ENCODE measurements at regions not wholly inside any gene's neighbourhood (a gene's known extent, or its start where the extent isn't known, plus 50 kb on each side); places are given as distances from the start of the nearest gene placed in this dataset.
"Not testable (repeated sequence)": the region's sequence is repeated elsewhere in the genome, so short reads cannot be mapped to it uniquely, and the experiment has no call there.

GRCh38 chr2:76697439-76697838 lies 824.7 kb downstream of the LRRTM4 start:
- not testable (repeated sequence) for DNase-seq

DNA sequence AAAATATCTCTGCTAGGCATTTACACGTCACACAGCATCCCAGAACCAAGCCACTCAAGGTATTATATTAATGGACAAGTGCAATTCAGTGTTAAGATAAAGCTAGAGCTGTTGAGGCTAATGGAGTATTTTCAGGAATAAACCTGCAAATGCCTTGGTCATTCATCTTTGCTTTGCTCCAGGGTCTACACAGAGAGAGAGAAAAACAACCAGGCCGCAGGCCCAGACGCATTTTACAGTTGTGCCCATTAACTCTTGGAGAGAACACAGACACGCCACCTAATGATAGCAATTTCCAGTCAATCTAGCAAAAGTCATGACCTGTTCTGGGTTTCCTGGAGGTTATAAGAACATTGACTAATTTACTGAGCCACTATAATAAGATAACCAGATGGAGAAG lies 829.3 kb downstream of the LRRTM4 start:
- no peak for DNase-seq

GRCh38 chr2:76688732-76689131 lies 833.4 kb downstream of the LRRTM4 start:
- DNase-seq, result no peak

- no peak for DNase-seq
Observed at GRCh38 chr2:76687923-76688322, 834.3 kb downstream of the LRRTM4 start.

- DNase-seq, result no peak
Observed at GRCh38 chr2:76684756-76685155, 837.4 kb downstream of the LRRTM4 start.

- DNase-seq, result no peak
Observed at GRCh38 chr2:76679025-76679396, 843.2 kb downstream of the LRRTM4 start.

- no peak for DNase-seq
Observed at GRCh38 chr2:76678383-76679024, 843.7 kb downstream of the LRRTM4 start.

GRCh38 chr2:76675212-76675611 lies 847.0 kb downstream of the LRRTM4 start:
- no peak for DNase-seq

- no peak for DNase-seq
Observed at GRCh38 chr2:76672798-76673197, 849.4 kb downstream of the LRRTM4 start.

GRCh38 chr2:76669966-76670465 lies 852.2 kb downstream of the LRRTM4 start:
- no peak for DNase-seq

DNA sequence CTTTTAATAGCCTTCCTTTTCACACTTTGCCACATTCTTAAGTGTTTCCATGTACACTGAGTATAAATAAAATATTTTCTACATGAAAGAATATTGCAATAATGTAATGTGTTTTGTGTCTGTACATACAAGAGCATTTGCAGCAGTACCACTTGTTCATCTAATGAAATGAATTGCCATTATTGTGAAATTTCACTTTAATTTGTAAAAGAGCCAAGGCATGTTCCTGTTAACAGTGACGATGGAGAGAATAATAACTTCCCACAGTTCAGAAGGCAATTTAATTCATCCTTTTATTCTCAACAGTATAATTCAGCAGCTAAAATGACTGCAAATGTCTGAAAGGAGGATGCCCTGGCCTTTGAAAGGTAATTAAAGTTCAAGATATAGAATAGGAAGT lies 853.9 kb downstream of the LRRTM4 start:
- DNase-seq, result no peak

GRCh38 chr2:76667821-76668271 lies 854.3 kb downstream of the LRRTM4 start:
- no peak for DNase-seq

DNA sequence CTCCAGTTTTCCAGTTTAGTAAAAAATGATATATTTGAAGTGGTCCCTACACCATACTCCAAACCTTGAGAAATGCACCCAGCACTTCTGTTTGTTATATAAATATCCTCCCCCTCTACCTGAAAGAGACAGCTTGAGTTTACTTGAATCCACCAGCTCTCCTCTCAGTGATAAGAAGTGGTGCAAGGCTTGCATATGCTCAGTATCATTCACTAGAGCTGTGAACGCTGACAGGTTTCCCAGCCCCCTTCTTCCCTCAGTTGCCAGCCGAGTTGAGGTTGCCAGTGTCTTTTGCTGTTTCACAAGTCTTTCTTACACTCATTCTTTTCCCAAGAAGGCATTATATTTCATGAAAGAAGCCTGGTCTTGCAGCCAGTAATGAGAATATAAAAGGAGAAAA lies 880.0 kb downstream of the LRRTM4 start:
- no peak for DNase-seq

- no peak for DNase-seq
Observed at GRCh38 chr2:76641506-76641905, 880.7 kb downstream of the LRRTM4 start.

- DNase-seq, result no peak
Observed at GRCh38 chr2:76640905-76641304, 881.3 kb downstream of the LRRTM4 start.

GRCh38 chr2:76639171-76639680 lies 883.0 kb downstream of the LRRTM4 start:
- DNase-seq, result no peak

DNA sequence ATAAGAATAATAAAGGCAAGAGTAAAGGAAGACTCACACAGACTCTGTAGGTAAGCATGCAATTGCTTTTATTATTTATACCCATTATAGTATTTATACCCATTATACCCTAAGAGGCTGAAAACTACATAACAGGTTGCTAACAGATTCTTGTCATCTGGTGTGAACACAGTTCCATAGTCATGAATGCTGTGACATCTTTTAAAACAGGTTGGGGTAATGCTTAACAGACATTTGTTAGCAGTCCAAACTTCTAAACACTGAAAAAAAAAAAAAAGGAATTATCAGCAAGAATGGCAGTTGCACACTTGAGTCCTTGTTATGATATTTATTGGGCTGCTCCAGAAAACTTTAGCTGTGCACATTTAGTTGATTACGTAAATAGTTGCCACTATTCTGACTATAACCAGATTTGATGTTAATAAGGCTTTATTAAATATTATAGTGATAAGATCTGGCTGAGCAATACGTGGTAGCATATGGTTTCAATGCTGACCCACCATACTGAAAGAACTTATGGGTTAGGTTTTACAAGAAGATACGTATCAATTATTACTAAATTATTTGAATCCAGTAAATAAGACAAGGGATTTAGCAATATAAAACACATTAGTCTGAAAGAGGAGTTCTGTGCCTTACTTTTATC lies 888.8 kb downstream of the LRRTM4 start:
- no peak for DNase-seq

DNA sequence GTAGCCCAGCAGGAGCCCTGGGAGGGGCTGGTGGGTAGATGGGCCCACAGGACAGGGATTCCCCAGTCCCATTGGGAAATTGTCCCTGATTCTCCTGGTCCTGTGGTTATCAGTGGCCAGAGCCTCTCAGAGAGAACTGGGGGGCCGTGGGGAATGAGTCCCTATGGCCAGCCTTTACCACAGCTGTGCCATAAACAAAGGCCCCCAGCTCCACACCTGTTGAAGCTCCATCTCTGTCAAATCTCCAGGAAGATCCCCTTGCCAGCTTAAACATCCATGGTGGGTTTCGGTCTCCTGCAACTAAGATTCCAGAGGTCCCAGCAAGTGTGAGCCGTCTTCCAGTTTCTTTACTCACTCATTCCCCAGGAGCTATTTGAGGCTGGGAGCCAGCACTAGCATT lies 897.1 kb downstream of the LRRTM4 start:
- no peak for DNase-seq

DNA sequence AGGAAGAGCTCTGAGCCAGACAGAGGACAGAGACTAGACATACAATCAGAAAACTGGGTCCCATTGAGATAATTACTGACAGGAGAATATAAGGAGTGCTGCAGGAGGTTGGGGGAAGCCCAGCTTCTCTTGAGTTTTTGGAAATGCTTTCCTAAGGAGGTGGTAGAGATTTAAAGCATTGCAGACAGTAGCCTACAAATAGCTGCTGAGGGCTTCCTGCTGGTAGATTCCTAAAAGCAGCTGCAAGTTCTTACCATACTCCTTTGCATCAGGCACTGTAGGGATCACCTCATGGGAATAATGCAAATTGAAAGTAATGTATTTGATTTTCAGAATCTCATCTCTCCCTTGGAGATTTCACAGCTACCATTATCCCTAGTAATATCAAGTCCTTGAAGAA lies 902.6 kb upstream of the GCFC2 start:
- DNase-seq, result no peak

DNA sequence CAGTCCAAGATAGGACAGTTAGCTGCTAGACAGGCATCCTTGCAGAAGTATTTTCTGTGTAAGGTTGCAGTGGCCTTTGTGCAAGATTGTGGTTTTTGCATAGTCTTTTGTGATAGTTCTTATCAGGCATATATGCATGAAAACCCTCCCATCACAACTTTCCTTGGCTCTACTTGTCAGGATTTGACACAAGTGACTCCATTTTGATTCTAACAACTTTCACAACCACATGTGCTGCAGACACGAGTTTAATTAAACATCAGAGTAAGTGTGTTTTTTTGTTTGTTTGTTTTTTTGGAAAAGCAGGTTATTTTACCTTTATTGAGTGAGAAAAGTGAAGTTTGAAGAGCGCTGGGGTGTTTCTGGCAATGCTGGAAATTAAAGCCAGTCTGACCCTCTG lies 902.0 kb upstream of the GCFC2 start:
- DNase-seq, result no peak

DNA sequence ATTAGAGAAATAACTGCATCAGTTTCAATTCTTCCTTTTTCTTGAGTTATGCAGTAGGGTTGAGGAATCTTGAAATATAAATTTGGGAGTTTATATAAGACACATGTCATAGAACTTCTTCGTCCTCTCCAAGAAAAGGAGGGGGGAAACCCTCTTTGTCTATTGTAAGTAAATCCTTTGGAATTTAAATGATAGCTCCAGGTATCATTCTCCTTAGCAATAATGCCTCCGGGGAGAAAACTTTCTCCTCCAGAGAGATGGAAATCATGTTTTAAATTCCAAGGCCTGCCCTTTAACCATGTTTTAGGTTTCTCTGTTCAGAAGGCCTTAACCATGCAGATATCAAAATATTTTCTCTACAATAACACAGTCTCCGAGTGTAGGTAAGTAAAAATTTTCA lies 899.7 kb upstream of the GCFC2 start:
- no peak for DNase-seq

GRCh38 chr2:76599732-76600368 lies 889.1 kb upstream of the GCFC2 start:
- peak; percentile 90 for DNase-seq

- DNase-seq, result no peak
Observed at GRCh38 chr2:76584474-76584873, 873.8 kb upstream of the GCFC2 start.

GRCh38 chr2:76579911-76580310 lies 869.2 kb upstream of the GCFC2 start:
- no peak for DNase-seq
